ENCODE measurements at regions not wholly inside any gene's neighbourhood (a gene's known extent, or its start where the extent isn't known, plus 50 kb on each side); places are given as distances from the start of the nearest gene placed in this dataset.

DNA sequence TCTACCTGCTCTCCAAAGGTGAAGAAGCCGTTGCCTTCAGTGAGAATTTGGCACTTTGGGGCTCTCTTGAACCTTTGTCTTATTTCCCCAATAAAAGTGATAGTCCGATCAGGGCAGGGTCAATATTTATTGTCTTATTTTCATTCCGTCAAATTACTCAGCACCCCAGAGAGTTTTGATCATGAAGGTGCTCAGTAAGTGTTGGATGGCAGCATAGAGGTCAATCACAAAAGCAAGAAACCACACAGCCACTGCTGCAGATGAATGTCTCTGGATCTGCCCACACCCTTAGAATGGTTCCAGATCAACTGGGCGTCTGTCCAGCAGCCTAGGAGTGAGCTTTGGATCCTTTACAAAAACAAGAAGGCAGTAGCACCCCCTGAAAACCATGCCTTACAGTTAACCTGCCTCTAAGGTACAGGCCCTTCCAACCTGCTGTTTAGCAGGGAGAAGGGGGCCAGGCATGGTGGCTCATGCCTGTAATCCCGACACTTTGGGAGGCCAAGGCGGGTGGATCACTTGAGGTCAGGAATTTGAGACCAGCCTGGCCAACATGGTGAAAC lies 97.3 kb downstream of the PSMG1 start:
- TF ChIP-seq, protein P1, sequence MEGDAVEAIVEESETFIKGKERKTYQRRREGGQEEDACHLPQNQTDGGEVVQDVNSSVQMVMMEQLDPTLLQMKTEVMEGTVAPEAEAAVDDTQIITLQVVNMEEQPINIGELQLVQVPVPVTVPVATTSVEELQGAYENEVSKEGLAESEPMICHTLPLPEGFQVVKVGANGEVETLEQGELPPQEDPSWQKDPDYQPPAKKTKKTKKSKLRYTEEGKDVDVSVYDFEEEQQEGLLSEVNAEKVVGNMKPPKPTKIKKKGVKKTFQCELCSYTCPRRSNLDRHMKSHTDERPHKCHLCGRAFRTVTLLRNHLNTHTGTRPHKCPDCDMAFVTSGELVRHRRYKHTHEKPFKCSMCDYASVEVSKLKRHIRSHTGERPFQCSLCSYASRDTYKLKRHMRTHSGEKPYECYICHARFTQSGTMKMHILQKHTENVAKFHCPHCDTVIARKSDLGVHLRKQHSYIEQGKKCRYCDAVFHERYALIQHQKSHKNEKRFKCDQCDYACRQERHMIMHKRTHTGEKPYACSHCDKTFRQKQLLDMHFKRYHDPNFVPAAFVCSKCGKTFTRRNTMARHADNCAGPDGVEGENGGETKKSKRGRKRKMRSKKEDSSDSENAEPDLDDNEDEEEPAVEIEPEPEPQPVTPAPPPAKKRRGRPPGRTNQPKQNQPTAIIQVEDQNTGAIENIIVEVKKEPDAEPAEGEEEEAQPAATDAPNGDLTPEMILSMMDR (IDR thresholded peaks at IDR 0.05): no peak
- no peak for TF ChIP-seq POLR2AphosphoS5 (IDR thresholded peaks at IDR 0.05)

Measured in sigmoid colon (tissue), 4 donors.